ENCODE measurements at regions not wholly inside any gene's neighbourhood (a gene's known extent, or its start where the extent isn't known, plus 50 kb on each side); places are given as distances from the start of the nearest gene placed in this dataset.

- in situ Hi-C loops (cut with MboI; ENCODE audit: low sequenced_read_pairs) (no loop called here), intact Hi-C loops (cut with micrococcal nuclease) (no loop called here), dilution Hi-C loops (cut with HindIII; ENCODE audit: low sequenced_read_pairs, unreplicated experiment) (no loop called here)
- no peak overlapping the region for H4K8ac ChIP-seq (ENCODE audit: low read depth in 2 of 2, low read length in 2 of 2)
- H3K4me3 ChIP-seq (ENCODE audit: insufficient read depth, low read depth, low read length) = no peak overlapping the region
- no peak overlapping the region for H4K91ac ChIP-seq (ENCODE audit: insufficient read depth, low read depth, low read length)
- no peak overlapping the region for H2AK5ac ChIP-seq (ENCODE audit: low read depth, low read length)
- POLR2A ChIA-PET (ENCODE audit: unreplicated experiment) = no interaction called here
- H3K18ac ChIP-seq (ENCODE audit: low read depth, low read length) = no peak overlapping the region
- H3K56ac ChIP-seq (ENCODE audit: extremely low read depth, insufficient read depth, low read length) = no peak overlapping the region
- H3K14ac ChIP-seq (replicated peaks; ENCODE audit: low read depth, low read length) = no peak overlapping the region
- DNase-seq (peak; percentile 13), ATAC-seq (ENCODE audit: low read depth) (peak; percentile 35; the same call in 1 of the 2 replicates)
- no peaks in the 10 kb centered on the region for H3K4me1 ChIP-seq (ENCODE audit: control insufficient read depth, insufficient read depth, low read length)
- no peak overlapping the region for H2BK5ac ChIP-seq (ENCODE audit: low read depth, low read length, poor library complexity, severe bottlenecking)
- H2BK20ac ChIP-seq (ENCODE audit: low read depth, low read length) = no peak overlapping the region
- no peaks in the 10 kb centered on the region for H3K27me3 ChIP-seq (ENCODE audit: control insufficient read depth, insufficient read depth, low read length)
- H3K79me1 ChIP-seq (ENCODE audit: low read depth in 1 of 2, low read length in 2 of 2) = no peaks in the 10 kb centered on the region
- no peak overlapping the region for H3K23ac ChIP-seq (ENCODE audit: low read depth, low read length)
- H2AK9ac ChIP-seq (replicated peaks; ENCODE audit: low read depth, low read length, poor library complexity) = no peak overlapping the region
- no peak overlapping the region for H4K5ac ChIP-seq (ENCODE audit: low read depth, low read length)
- no peak overlapping the region for H2BK120ac ChIP-seq (ENCODE audit: low read depth, low read length)
- H3K9me1 ChIP-seq (ENCODE audit: insufficient read depth, low read length) = no peaks in the 10 kb centered on the region
- no peak overlapping the region for H2BK15ac ChIP-seq (ENCODE audit: low read depth, low read length)
- H3K9ac ChIP-seq (ENCODE audit: low read depth, low read length) = no peak overlapping the region
- no peak overlapping the region for H3K4me2 ChIP-seq (ENCODE audit: low read depth, low read length)
- no peaks in the 10 kb centered on the region for H3K36me3 ChIP-seq (ENCODE audit: control insufficient read depth, insufficient read depth, low read length)
- CTCF ChIA-PET = no interaction called here
- no peak for TF ChIP-seq BHLHE40 (IDR thresholded peaks at IDR 0.05; ENCODE audit: low read depth, low read length)
- TF ChIP-seq CEBPB (IDR thresholded peaks at IDR 0.05; ENCODE audit: low read depth, low read length) = no peak
- TF ChIP-seq CTCF (conservative IDR thresholded peaks at IDR 0.05; ENCODE audit: low read depth, low read length) = no peak
- TF ChIP-seq CHD1 (IDR thresholded peaks at IDR 0.05; ENCODE audit: low read depth, low read length) = no peak
- TF ChIP-seq FOS (IDR thresholded peaks at IDR 0.05; ENCODE audit: low read depth, low read length) = no peak
- no peak for TF ChIP-seq RCOR1 (IDR thresholded peaks at IDR 0.05; ENCODE audit: insufficient replicate concordance, low read length)
- no peak for TF ChIP-seq MXI1 (IDR thresholded peaks at IDR 0.05; ENCODE audit: borderline replicate concordance, low read depth, low read length)
- no peak for TF ChIP-seq NFE2L2 (IDR thresholded peaks at IDR 0.05; ENCODE audit: low read depth, low read length)
- no peak for TF ChIP-seq RAD21 (IDR thresholded peaks at IDR 0.05; ENCODE audit: low read length)
- TF ChIP-seq POLR2A (IDR thresholded peaks at IDR 0.05; ENCODE audit: low read depth, low read length) = no peak
- TF ChIP-seq MAZ (IDR thresholded peaks at IDR 0.05; ENCODE audit: borderline replicate concordance, low read depth, low read length) = no peak
- no peak for TF ChIP-seq SMC3 (IDR thresholded peaks at IDR 0.05; ENCODE audit: low read depth, low read length)
- no peak for TF ChIP-seq USF2 (IDR thresholded peaks at IDR 0.05; ENCODE audit: low read depth, low read length)
- no peak for TF ChIP-seq MAFK (IDR thresholded peaks at IDR 0.05; ENCODE audit: low read depth, low read length)
- TF ChIP-seq RFX5 (IDR thresholded peaks at IDR 0.05; ENCODE audit: low read depth, low read length) = no peak
- no peak for TF ChIP-seq ELK1 (IDR thresholded peaks at IDR 0.05; ENCODE audit: borderline replicate concordance, low read depth, low read length)
- no peak overlapping the region for H2AFZ ChIP-seq (replicated peaks; ENCODE audit: low read length, poor library complexity)
- no peaks in the 10 kb centered on the region for H3K9me3 ChIP-seq (ENCODE audit: control insufficient read depth, insufficient read depth, low read length)
- H4K20me1 ChIP-seq (ENCODE audit: insufficient read depth, low read length) = no peaks in the 10 kb centered on the region
- H3K27ac ChIP-seq (ENCODE audit: insufficient read depth, low read length) = no peak overlapping the region
- H3K4ac ChIP-seq (ENCODE audit: low read depth, low read length) = no peak overlapping the region
- BruUV-seq (replicated peaks) = no TSS peak
- WGBS, 2 experiments (ENCODE audit: extremely low coverage in 2 of 2, insufficient read length in 1 of 2) = no CpG with 5 or more reads among the region's 5 CpGs
These were observed 1047.9 kb upstream of the SLC10A2 start for GRCh38 chr13:104114101-104114500.

Measured in IMR-90 (cell line).